Head of caudate nucleus (tissue), 42 donors: ENCODE measurements at regions not wholly inside any gene's neighbourhood (a gene's known extent, or its start where the extent isn't known, plus 50 kb on each side); places are given as distances from the start of the nearest gene placed in this dataset.
"Not testable (repeated sequence)": the region's sequence is repeated elsewhere in the genome, so short reads cannot be mapped to it uniquely, and the experiment has no call there.

Experiments used
- DNase-seq, 42 donors: peaks; one replicate each; pipeline versions ENCODE4 v3.0.0 to v3.0.0-alpha.2; 2020 to 2021; ENCODE audit warnings: mixed read lengths in 7 of 42
- intact Hi-C: fragments of 100-400 bp; cut with DNase I; formaldehyde crosslinking; loops from one replicate; pipeline ENCODE4 v1.15.0; 2022

DNA sequence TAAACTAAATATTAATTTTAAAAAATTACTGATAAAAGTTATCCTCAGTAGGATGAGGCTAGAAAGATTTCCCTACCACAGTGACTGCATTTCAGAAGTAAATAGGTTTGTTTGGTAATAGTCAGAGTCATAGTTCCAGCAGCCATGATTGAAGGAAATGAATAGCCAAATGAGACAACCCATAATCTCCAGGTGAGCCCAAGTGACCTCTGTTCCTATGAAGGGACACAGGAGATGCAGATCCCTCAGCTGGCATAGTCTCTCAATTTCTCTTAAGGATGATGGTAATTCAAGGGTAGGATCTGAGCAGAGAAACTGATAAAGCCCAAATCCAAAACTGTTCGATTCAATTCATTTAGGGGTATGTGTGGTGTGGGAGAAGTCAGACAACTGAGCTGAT lies 461.8 kb downstream of the RAP2B start:
- intact Hi-C loops, result no loop called here

DNA sequence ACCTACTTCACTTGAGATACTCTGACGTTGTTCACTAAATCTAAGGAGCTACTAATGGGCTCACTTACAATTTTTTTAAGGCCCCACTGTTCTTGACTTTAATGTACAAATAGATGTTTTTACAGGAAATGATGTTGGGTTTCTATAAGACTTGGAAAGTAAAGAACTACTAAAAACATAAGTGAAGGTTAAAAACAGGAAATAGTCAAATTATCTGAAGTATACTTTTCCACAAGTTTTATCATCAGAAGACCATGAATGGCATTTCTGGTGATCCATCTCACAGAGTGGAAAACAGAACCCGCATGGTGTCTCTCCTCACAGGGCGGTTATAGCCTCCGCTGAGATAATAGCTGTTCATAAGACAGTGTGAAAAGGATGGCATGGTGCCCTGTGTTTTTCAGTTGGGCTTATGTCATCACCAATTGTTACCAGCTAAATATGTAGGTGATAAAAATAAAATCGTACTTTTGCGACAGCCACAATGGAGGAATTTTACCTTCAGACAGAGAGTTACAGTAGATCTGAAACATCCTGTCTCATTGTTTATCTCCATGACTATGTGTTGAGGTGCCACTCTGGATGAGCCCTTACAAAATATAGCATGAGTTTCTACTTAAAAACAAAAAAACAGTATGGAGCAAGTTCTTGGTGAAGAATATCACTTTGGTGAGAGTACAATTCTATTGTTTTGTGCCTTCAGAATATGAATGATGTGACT lies 462.4 kb downstream of the RAP2B start:
- intact Hi-C loops, result no loop called here
- no peak for DNase-seq

More for the DNA sequence above, 461.8 kb downstream of the RAP2B start:
- no peak for DNase-seq

DNA sequence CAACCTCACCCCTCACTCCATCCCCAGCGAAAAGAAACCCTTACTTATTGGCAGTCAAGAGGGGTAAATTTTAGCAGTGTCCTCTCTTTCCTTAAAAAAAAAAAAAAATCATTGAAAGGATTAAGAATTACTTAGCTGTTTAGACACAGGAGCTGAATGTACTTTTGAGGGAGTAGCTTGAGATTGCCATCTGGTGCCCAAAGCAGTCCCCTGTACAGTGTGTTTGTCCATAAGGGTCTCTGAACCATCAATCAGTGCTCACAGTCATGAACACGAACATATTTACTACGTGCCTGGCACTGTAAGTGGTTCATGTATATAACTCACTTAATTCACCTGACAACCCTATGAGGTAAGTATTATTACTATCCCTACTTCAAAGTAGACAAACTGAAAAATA lies 463.5 kb downstream of the RAP2B start:
- intact Hi-C loops, result no loop called here
- no peak for DNase-seq

DNA sequence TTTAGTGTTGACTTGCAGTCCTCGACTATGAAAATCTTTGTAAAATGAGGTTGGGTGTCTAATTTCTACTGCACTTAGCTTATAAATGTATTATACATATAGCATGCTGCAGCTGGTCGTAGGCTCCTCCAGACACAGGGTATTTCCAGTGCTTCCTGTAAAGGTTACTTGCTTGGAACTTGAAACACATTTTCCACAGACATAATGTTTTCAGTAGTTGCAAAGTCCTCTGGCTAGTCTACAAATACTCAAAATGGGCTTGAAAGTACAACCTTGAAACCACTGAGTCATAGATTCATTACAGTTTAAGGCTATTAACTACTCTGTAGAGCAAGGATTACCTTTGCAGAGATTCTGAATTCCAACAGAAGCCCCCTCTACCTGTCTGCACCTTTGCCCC lies 464.1 kb downstream of the RAP2B start:
- no peak for DNase-seq
- intact Hi-C loops, result no loop called here

DNA sequence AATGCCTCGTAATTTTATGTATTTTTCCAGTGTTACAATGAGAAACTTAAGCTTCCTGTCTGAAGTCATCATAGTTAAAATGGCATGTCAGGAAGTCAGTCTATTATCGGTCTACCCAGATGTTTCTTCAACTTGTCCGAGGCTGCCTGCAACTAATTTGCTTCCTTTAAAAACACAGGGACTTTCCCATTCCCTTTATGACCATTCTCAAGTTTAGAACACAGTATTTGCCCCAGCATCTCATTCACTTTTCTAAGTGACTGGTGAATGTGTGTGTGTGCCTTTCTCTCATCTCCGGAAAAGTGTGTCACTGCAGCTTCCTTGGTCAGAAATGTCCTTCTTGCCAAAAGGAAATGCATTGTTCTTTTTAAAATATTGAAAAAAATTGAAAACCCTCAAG lies 466.6 kb downstream of the RAP2B start:
- DNase-seq, result no peak
- intact Hi-C loops, result no loop called here

DNA sequence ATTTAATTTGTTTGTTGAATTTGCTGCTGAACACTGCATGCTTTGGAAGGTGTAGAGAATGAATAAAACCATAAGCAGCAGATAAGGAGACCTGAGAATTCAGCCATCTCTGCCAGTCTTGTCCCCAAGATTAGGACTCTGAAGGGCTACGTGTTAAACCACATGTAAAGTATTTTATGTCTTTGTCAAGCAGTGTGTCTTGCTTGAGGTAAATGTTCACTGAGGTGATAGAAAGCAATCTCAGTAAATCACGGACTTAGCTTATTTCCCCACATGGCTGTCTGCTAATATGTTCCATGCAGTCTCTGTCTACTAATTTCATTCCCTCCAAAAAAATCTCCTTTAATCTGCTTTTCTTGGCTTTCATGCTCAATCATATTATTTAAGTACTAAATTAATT lies 467.1 kb downstream of the RAP2B start:
- intact Hi-C loops, result no loop called here

DNA sequence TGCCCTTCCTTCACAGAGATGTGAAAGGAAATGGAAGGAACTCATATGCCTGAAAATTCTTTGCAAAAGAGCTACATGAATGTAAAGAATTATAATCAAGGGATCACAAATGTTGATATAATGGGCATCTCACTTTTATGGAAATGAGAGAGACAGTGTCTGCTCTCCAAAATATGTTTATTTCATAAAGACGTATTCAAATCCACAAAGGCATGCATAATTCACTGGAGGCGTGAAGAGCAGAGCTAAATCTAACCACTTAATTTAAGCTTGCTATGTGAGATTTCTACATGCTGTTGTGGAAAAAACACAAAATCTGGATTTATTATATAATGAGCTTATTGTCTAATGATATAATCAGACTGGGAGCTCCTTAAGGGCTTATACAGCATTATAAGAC lies 469.1 kb downstream of the RAP2B start:
- intact Hi-C loops, result no loop called here
- DNase-seq, result no peak

More for the DNA sequence above, 467.1 kb downstream of the RAP2B start:
- DNase-seq, result no peak

DNA sequence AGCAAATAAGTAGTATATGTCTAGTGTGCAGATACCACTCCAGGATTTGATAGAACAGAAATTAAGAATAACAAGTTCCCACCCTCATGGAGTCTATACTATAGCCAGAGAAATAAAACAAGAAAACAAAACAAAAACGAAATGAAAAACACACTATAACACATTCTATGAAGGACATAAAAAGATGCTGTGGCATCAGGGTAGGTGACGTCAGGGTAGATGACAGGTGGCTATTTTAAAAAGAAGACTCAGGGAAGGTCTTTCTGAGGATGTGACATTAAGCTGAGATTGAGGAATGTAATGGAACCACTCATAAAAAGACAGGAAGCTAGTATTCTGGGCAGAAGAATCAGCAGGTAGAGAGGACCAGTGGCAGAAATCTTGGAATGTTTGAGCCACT lies 469.6 kb downstream of the RAP2B start:
- intact Hi-C loops, result no loop called here
- DNase-seq, result no peak

DNA sequence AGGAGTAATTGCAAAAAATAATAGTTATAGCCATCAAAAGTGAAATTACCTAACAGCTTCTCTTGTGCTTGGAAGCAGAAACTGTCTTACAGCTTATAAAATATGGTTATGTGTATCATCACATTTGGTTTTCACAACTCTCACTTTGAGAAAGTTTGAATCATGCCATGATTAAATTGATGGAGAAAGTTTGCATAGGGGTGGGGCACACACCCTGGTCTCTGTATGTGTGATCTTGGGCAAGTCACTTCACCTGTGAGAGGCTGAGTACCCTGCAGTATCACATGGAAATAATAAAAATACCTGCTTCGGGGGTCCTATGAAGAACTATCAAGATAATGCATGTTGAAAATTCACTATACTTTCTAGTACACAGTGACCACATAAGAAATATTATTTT lies 471.4 kb downstream of the RAP2B start:
- DNase-seq, result no peak
- intact Hi-C loops, result no loop called here

DNA sequence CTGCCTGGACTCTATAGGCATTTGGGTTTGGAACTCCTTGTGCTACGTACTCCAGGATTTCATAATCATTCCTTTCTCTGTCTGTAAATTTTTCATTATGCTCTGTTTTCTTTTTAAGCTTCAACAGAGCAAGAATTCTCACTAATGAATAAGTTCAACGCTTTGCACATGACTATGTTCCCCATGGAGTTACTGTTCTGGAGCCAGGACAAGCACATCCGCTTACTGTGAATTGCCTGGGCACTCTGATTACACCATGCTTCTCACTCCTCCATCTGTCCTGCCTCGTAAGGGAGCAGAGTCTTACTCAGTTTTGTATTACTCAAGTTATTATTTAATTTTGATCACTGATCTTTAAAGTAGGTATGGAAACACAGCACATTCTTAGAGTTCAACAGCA lies 472.7 kb downstream of the RAP2B start:
- DNase-seq, result no peak
- intact Hi-C loops, result no loop called here

DNA sequence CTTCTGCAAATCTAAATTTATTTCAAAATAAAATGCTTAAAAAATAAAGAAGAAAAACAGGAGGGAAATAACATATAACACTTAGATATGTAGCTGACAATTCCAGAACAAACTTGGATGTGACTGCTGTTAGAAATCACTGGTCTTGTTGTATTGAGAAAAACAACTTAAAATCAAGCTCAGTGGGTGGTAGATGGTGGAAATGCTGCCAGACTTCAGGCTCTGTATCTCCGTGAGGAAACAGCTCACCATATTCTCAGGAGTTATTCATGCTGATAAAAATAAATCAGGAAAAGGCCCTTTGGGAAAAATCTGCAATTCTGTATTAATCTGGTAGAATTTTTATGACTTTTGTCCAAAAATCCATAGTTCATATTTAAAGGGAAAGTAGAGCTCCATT lies 477.6 kb downstream of the RAP2B start:
- no peak for DNase-seq

DNA sequence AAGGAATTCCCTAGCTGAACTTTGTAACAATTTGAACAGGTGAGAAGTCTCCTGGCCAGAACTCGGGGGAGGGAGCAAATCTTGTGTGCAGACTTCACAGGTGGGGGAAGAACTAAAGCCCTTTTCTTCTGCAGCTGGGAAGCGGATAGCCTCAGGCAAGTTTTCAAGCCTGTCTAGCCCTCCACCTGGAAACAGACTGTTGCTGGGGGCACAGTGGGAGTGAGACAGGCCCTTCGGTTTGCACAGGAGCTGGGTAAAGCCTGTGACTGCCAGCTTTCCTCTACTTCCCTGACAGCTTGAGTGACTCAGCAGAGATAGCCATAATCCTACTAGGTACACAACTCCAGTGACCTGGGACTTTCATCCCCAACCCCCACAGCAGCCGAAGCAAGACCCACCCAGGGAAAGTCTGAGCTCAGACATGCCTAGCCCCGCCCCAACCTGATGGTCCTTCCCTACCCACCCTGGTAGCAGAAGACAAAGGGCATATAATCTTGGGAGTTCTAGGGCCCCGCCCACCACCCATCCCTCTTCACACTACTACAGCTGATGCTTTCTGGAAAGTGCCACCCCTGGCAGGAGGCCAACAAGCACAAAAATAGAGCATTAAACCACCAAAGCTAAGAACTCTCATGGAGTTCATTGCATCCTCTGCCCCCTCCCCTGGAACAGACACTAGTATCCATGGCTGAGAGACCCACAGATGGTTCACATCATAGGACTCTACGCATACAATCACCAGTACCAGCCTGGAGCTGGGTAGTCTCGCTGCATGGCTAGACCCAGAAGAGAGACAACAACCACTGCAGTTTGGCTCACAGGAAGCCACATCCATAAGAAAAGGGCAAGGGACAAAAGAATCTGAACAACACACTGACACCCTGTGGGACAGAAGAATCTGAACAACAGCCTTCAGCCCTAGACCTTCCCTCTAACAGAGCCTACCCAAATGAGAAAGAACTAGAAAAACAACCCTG lies 479.0 kb downstream of the RAP2B start:
- intact Hi-C loops, result no loop called here
- no peak for DNase-seq

More for the DNA sequence above, 477.6 kb downstream of the RAP2B start:
- intact Hi-C loops, result no loop called here

DNA sequence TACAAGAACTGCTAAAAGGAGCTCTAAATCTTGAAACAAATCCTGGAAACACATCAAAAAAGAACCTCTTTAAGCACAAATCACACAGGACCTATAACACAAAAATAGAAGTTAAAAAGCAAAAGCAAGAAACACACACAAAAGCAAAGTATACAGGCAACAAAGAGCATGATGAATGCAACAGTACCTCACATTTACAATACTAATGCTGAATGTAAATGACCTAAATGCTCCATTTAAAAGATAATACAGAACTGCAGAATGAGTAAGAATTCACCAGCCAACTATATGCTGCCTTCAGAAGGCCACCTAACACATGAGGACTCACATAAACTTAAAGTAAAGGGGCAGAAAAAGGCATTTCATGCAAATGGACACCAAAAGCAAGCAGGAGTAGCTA lies 478.6 kb upstream of the ARHGEF26 start:
- intact Hi-C loops, result not testable (repeated sequence)

DNA sequence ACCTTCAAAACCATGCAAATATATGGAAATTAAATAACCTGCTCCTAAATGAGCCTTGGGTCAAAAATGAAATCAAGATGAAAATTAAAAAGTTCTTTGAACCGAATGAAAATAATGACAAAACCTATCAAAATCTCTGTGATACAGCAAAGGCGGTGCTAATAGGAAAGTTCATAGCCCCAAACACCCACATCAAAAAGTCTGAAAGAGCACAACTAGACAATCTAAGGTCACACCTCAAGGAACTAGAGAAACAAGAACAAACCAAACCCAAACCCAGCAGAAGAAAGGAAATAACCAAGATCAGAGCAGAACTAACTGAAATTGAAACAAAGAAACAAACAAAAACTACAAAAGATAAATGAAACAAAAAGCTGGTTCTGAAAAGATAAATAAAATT lies 477.7 kb upstream of the ARHGEF26 start:
- DNase-seq, intact Hi-C loops: not testable (repeated sequence)

More for the DNA sequence above, 478.6 kb upstream of the ARHGEF26 start:
- not testable (repeated sequence) for DNase-seq

DNA sequence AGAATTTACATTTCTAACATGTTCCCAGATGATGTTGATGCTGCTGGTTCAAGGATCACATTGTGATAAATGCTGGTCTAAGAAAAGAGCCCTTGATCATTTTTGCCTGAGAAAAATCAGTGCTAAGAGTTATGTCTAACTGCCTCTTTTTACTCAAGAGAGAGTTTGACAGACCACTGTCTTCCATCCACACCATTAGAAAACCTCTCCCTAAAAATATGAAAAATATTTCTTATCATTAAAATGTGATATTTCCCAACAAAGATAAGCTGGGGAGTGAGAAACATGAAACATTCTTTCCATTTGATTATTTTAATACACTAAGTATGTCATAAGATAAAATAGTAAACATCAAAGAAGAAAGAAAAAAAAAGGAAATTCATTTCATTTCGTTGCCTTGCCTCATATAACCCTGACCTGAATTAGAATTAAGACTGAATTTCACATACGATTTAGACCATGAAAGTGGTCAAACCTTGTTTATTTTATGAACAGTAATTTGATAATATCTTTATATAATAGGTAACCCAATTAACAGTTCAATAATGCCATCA lies 471.8 kb upstream of the ARHGEF26 start:
- intact Hi-C loops, result no loop called here

DNA sequence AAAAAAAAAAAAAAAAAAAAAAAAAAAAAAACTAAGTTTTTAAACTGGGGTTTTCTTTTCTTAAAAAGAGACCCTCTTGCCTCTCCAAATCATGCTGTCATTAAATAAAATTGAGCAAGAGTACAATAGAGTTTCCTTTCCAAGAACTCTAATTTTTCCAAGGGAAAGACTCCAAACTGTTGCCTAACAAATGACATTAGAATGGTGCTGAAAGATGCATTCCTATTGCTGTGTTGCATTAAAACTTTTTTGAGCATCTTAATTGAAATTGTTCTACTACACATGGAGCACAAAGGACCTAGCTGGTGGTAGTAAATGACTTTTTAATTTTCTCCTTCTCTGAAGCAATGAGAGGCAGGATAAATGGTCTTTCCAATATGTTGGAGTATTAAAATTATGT lies 469.1 kb upstream of the ARHGEF26 start:
- intact Hi-C loops, result no loop called here
- DNase-seq, result no peak

More for the DNA sequence above, 471.8 kb upstream of the ARHGEF26 start:
- no peak for DNase-seq

DNA sequence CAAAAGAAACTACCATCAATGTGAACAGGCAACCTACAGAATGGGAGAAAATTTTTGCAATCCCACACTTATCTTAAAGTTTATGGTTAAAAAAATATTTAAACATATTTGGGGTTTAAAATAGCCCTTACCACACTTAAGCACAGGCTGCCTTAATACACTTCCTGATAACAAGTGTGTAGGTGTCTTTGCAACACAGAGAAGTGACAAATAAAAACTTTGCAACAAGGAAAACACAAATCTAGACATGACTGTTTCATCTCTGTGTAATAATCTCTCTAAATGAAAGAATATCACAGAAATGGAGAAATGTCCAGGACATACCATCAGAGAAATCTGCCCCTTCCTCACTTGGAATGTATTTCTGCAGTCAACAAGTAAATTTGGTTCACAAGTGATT lies 464.1 kb upstream of the ARHGEF26 start:
- intact Hi-C loops, result no loop called here
- DNase-seq, result no peak

DNA sequence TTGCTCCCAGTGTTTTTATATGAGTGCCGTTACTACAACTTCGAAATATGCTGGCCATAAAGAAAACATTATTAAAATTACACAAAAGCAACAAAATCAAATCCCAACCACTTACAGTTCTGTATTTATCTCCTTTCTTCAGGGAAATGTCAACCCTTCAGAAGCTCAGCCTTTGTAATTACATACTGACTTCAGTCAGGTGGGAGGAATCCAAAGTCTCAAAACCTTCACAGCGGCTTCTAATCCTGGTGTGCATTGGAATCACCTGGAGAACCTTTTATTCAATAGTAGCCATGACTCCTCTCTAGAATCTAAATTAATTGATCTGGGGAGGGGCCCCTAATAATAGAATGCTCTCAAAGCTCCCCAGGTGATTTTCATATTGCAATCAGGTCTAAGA lies 463.7 kb upstream of the ARHGEF26 start:
- DNase-seq, result no peak
- intact Hi-C loops, result no loop called here

DNA sequence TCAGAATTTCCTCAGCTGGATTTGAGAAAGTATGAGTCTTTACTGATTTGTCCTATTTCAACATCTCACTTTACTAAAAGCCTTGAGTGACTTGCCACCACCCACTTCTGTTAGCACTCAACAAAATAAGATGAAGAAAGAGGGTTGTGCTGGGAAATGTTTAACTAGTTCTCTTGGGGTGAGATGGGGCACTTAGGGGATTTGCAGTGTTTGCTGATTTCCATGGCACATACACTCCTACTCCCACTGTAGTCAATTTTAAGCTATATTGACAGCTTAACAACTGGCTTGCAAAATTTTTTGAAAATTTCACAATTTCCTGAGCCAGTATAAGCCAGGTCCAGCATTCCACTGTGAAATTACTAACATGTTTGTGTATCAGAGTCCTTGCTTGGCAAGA lies 463.1 kb upstream of the ARHGEF26 start:
- DNase-seq, result peak in 3 of 42 donors; percentile 2 to 17 (median 3)
- intact Hi-C loops, result no loop called here
